ENCODE measurements at regions not wholly inside any gene's neighbourhood (a gene's known extent, or its start where the extent isn't known, plus 50 kb on each side); places are given as distances from the start of the nearest gene placed in this dataset.

GRCh38 chr4:116449764-116450163, 635.6 kb downstream of the TRAM1L1 start:
- no peaks in the 10 kb centered on the region for H3K27me3 Mint-ChIP-seq
- H3K27ac Mint-ChIP-seq = no peak overlapping the region
- Histone ChIP-seq H3K36me3 (ENCODE audit: insufficient read depth, low read length) (no peaks in the 10 kb centered on the region), H3K4me3 (ENCODE audit: low read length) (no peak overlapping the region), H3K4me1 (ENCODE audit: insufficient read depth, low read length) (no peaks in the 10 kb centered on the region), H3K27me3 (ENCODE audit: control insufficient read depth in 1 of 2, insufficient read depth in 2 of 2, low read length in 2 of 2) (no peaks in the 10 kb centered on the region), H3K27ac (ENCODE audit: low read depth in 1 of 2, low read length in 2 of 2) (no peak overlapping the region), H3K9me3 (ENCODE audit: control insufficient read depth in 1 of 2, insufficient read depth in 1 of 2, low read length in 2 of 2) (peaks cover 0 to 6% of the 10 kb centered on the region in 2 experiments)
- no peaks in the 10 kb centered on the region for H3K4me1 Mint-ChIP-seq (ENCODE audit: low read depth)
- H3K36me3 Mint-ChIP-seq (ENCODE audit: low read depth) = no peaks in the 10 kb centered on the region
- no peaks in the 10 kb centered on the region for H3K9me3 Mint-ChIP-seq
- CTCF ChIA-PET = no interaction called here
- POLR2A ChIA-PET = no interaction called here
- no peak for DNase-seq
- H3K4me3 Mint-ChIP-seq = no peak overlapping the region
- no peak for TF ChIP-seq CTCF (IDR thresholded peaks at IDR 0.05)
- no peak for ATAC-seq (ENCODE audit: poor library complexity)
- intact Hi-C loops (cut with DNase I, micrococcal nuclease) = no loop called here

GRCh38 chr4:116444117-116444516, 641.3 kb downstream of the TRAM1L1 start:
- Histone ChIP-seq H3K27ac (ENCODE audit: low read depth in 1 of 2, low read length in 2 of 2) (no peak overlapping the region), H3K36me3 (ENCODE audit: insufficient read depth, low read length) (no peaks in the 10 kb centered on the region), H3K9me3 (ENCODE audit: control insufficient read depth in 1 of 2, insufficient read depth in 1 of 2, low read length in 2 of 2) (no peaks in the 10 kb centered on the region), H3K27me3 (ENCODE audit: control insufficient read depth in 1 of 2, insufficient read depth in 2 of 2, low read length in 2 of 2) (no peaks in the 10 kb centered on the region), H3K4me1 (ENCODE audit: insufficient read depth, low read length) (no peaks in the 10 kb centered on the region), H3K4me3 (ENCODE audit: low read length) (no peak overlapping the region)
- POLR2A ChIA-PET = no interaction called here
- no peak for DNase-seq
- ATAC-seq (ENCODE audit: poor library complexity) = no peak
- H3K27ac Mint-ChIP-seq = no peak overlapping the region
- CTCF ChIA-PET = no interaction called here
- H3K27me3 Mint-ChIP-seq = no peaks in the 10 kb centered on the region
- no peaks in the 10 kb centered on the region for H3K9me3 Mint-ChIP-seq
- intact Hi-C loops (cut with DNase I, micrococcal nuclease) = no loop called here
- H3K4me1 Mint-ChIP-seq (ENCODE audit: low read depth) = no peaks in the 10 kb centered on the region
- no peak overlapping the region for H3K4me3 Mint-ChIP-seq
- no peak for TF ChIP-seq CTCF (IDR thresholded peaks at IDR 0.05)
- H3K36me3 Mint-ChIP-seq (ENCODE audit: low read depth) = no peaks in the 10 kb centered on the region

GRCh38 chr4:116438981-116439729, 646.2 kb downstream of the TRAM1L1 start:
- H3K4me3 Mint-ChIP-seq = no peak overlapping the region
- H3K36me3 Mint-ChIP-seq (ENCODE audit: low read depth) = no peaks in the 10 kb centered on the region
- TF ChIP-seq CTCF (IDR thresholded peaks at IDR 0.05) = no peak
- ChIA-PET CTCF (no interaction called here), POLR2A (no interaction called here)
- H3K9me3 Mint-ChIP-seq = no peaks in the 10 kb centered on the region
- Histone ChIP-seq H3K9me3 (ENCODE audit: control insufficient read depth in 1 of 2, insufficient read depth in 1 of 2, low read length in 2 of 2) (no peaks in the 10 kb centered on the region), H3K27me3 (ENCODE audit: control insufficient read depth in 1 of 2, insufficient read depth in 2 of 2, low read length in 2 of 2) (no peaks in the 10 kb centered on the region), H3K4me1 (ENCODE audit: insufficient read depth, low read length) (no peaks in the 10 kb centered on the region), H3K36me3 (ENCODE audit: insufficient read depth, low read length) (no peaks in the 10 kb centered on the region), H3K4me3 (ENCODE audit: low read length) (no peak overlapping the region), H3K27ac (ENCODE audit: low read depth in 1 of 2, low read length in 2 of 2) (no peak overlapping the region)
- no peaks in the 10 kb centered on the region for H3K27me3 Mint-ChIP-seq
- no peak overlapping the region for H3K27ac Mint-ChIP-seq
- ATAC-seq (ENCODE audit: poor library complexity) = no peak
- DNase-seq = no peak
- intact Hi-C loops (cut with DNase I, micrococcal nuclease) = no loop called here
- no peaks in the 10 kb centered on the region for H3K4me1 Mint-ChIP-seq (ENCODE audit: low read depth)
